Neural cell (in vitro differentiated cells): ENCODE measurements at regions not wholly inside any gene's neighbourhood (a gene's known extent, or its start where the extent isn't known, plus 50 kb on each side); places are given as distances from the start of the nearest gene placed in this dataset.

Experiments
- CTCF ChIP-seq: fragments of 450-650 bp; IDR thresholded peaks from 2 replicates; pipeline ENCODE4 v1.5.1; 2014; ENCODE audit warnings: antibody characterized with exemption, mild to moderate bottlenecking, moderate library complexity; ENCODE audit not compliant: poor library complexity, severe bottlenecking
- POLR2AphosphoS5 ChIP-seq: IDR thresholded peaks from 2 replicates; pipeline ENCODE4 v1.6.1; 2012

GRCh38 chr18:60044290-60045006 lies 144.7 kb downstream of the PMAIP1 start:
- TF ChIP-seq POLR2AphosphoS5 (no peak), CTCF (no peak)
